HepG2 (cell line): ENCODE measurements at regions not wholly inside any gene's neighbourhood (a gene's known extent, or its start where the extent isn't known, plus 50 kb on each side); places are given as distances from the start of the nearest gene placed in this dataset.

Experiments used
- ATAC-seq: fragments of 200-7000 bp; cut with Tn5 transposase; 3 replicates; pipeline ENCODE4 v1.9.1; 2020; ENCODE audit warnings: mild to moderate bottlenecking, moderate library complexity
- BruUV-seq: library from RNA; stranded (reverse); fragments of 400-500 nt; replicated peaks from 2 replicates; lab custom pipeline; 2021; lab: Mats Ljungman, UMichigan
- CTCF ChIA-PET: fragments of 300-600 bp; formaldehyde crosslinking; extraction: SDS; loops from one replicate; lab custom pipeline; 2021; ENCODE audit warnings: low total read pairs, inconsistent platforms, low intra/inter-chr PET ratio; lab: Yijun Ruan, JAX
- POLR2A ChIA-PET: fragments of 350-600 bp; sonication (Branson Sonifier 250); formaldehyde crosslinking; loops from one replicate; lab custom pipeline; 2020; ENCODE audit warnings: antibody characterized with exemption, inconsistent platforms; lab: Yijun Ruan, JAX
- DNase-seq: peaks from one replicate; pipeline ENCODE4 v3.0.0-alpha.2; 2015; ENCODE audit warnings: low spot score
- FAIRE-seq: peaks from 3 replicates; lab custom pipeline; 2011; peaks lifted over from hg19 to GRCh38; lab: Jason Lieb, UNC
- H2AFZ ChIP-seq: one replicate; pipeline ENCODE4 v1.6.1; 2011; ENCODE audit warnings: low read length, inconsistent platforms
- H3K27ac ChIP-seq: fragments of 300-600 bp; 3 replicates; pipeline ENCODE4 v1.8.0; 2011; ENCODE audit warnings: mixed run types, mild to moderate bottlenecking, mixed read lengths, low read length, inconsistent platforms; ENCODE audit not compliant: insufficient read depth; ENCODE audit errors: extremely low read length
- H3K27me3 ChIP-seq, 2 experiments: fragments of 200-600 bp in 1 of 2; 2 replicates in 1 of 2; 3 replicates in 1 of 2; pipeline versions ENCODE4 v1.6.0 to v1.8.0; 2011; ENCODE audit warnings: low read length in 2 of 2, mild to moderate bottlenecking in 2 of 2, moderate library complexity in 2 of 2, inconsistent platforms in 1 of 2; ENCODE audit not compliant: insufficient read depth in 2 of 2, control insufficient read depth in 1 of 2
- H3K36me3 ChIP-seq, 2 experiments: fragments of 200-600 bp in 1 of 2; replicated peaks in 1 of 2; 2 replicates in 1 of 2; 3 replicates in 1 of 2; pipeline versions ENCODE4 v1.5.1 to v1.8.0; 2011; ENCODE audit warnings: low read length in 2 of 2, inconsistent platforms in 1 of 2; ENCODE audit not compliant: insufficient read depth in 2 of 2, control insufficient read depth in 1 of 2
- H3K4me1 ChIP-seq: 2 replicates; pipeline ENCODE4 v1.5.1; 2012; ENCODE audit warnings: low read length, inconsistent platforms; ENCODE audit not compliant: insufficient read depth
- H3K4me2 ChIP-seq: 2 replicates; pipeline ENCODE4 v1.6.0; 2011; ENCODE audit warnings: low read depth, low read length, inconsistent platforms
- H3K4me3 ChIP-seq, 3 experiments: fragments of 200-600 bp in 1 of 3; sonication (generic), shearing (Covaris generic) in 1 of 3; replicated peaks in 1 of 3; 2 replicates each; pipeline ENCODE4 v1.5.1; 2011 to 2016; ENCODE audit warnings: low read length in 3 of 3, inconsistent platforms in 2 of 3, low read depth in 2 of 3, mild to moderate bottlenecking in 2 of 3, control low read depth in 1 of 3, mixed read lengths in 1 of 3; ENCODE audit not compliant: insufficient read depth in 1 of 3
- H3K79me2 ChIP-seq: one replicate; pipeline ENCODE4 v1.6.1; 2011; ENCODE audit warnings: low read length, inconsistent platforms; ENCODE audit not compliant: insufficient read depth
- H3K9ac ChIP-seq: 2 replicates; pipeline ENCODE4 v1.6.0; 2011; ENCODE audit warnings: mild to moderate bottlenecking, low read depth, low read length, inconsistent platforms; ENCODE audit not compliant: insufficient read depth
- H3K9me3 ChIP-seq: 2 replicates; pipeline ENCODE4 v1.5.1; 2012; ENCODE audit warnings: mild to moderate bottlenecking, low read length
- H4K20me1 ChIP-seq: 2 replicates; pipeline ENCODE4 v1.6.0; 2011; ENCODE audit warnings: inconsistent platforms, mild to moderate bottlenecking, low read length, moderate library complexity; ENCODE audit not compliant: insufficient read depth
- GMEB1 ChIP-seq: sonication (generic); formaldehyde crosslinking; IDR thresholded peaks from 2 replicates; pipeline ENCODE4 v1.5.1; 2020; ENCODE audit warnings: missing genetic modification reagents, mild to moderate bottlenecking, borderline replicate concordance
- MAFF ChIP-seq: IDR thresholded peaks from 2 replicates; pipeline ENCODE4 v1.6.1; 2011; ENCODE audit warnings: low read depth, low read length, improper control_type of control experiment
- RARG ChIP-seq: sonication (generic); formaldehyde crosslinking; IDR thresholded peaks from 2 replicates; pipeline ENCODE4 v1.4.0; 2020; ENCODE audit warnings: low read depth, mild to moderate bottlenecking, missing genetic modification reagents
- ZNF496 ChIP-seq: sonication (generic); formaldehyde crosslinking; IDR thresholded peaks from 2 replicates; pipeline ENCODE4 v1.8.1; 2023; ENCODE audit warnings: mild to moderate bottlenecking, moderate library complexity, missing genetic modification reagents; ENCODE audit not compliant: insufficient replicate concordance
- WGBS: methylation state at CpG from one replicate; pipeline ENCODE4 v1.1.6; 2017; ENCODE audit warnings: low lambda C conversion rate; 5-methylcytosine and 5-hydroxymethylcytosine counted together
- in situ Hi-C: cut with HindIII; loops from 2 replicates; pipeline ENCODE4 v1.10.0; 2017; ENCODE audit warnings: low pct_unique_long_range_greater_than_20kb; ENCODE audit not compliant: extremely low pct_ligation_motif_present
- intact Hi-C: fragments of 100-400 bp; cut with micrococcal nuclease; formaldehyde crosslinking; loops from one replicate; pipeline ENCODE4 v1.10.0; 2022; ENCODE audit not compliant: unreplicated experiment
- TF ChIP-seq, protein P1 (sequence below): sonication (generic); formaldehyde crosslinking; IDR thresholded peaks from 2 replicates; pipeline ENCODE4 v1.4.0; 2020; ENCODE audit warnings: missing genetic modification reagents

- TF ChIP-seq, protein P1, sequence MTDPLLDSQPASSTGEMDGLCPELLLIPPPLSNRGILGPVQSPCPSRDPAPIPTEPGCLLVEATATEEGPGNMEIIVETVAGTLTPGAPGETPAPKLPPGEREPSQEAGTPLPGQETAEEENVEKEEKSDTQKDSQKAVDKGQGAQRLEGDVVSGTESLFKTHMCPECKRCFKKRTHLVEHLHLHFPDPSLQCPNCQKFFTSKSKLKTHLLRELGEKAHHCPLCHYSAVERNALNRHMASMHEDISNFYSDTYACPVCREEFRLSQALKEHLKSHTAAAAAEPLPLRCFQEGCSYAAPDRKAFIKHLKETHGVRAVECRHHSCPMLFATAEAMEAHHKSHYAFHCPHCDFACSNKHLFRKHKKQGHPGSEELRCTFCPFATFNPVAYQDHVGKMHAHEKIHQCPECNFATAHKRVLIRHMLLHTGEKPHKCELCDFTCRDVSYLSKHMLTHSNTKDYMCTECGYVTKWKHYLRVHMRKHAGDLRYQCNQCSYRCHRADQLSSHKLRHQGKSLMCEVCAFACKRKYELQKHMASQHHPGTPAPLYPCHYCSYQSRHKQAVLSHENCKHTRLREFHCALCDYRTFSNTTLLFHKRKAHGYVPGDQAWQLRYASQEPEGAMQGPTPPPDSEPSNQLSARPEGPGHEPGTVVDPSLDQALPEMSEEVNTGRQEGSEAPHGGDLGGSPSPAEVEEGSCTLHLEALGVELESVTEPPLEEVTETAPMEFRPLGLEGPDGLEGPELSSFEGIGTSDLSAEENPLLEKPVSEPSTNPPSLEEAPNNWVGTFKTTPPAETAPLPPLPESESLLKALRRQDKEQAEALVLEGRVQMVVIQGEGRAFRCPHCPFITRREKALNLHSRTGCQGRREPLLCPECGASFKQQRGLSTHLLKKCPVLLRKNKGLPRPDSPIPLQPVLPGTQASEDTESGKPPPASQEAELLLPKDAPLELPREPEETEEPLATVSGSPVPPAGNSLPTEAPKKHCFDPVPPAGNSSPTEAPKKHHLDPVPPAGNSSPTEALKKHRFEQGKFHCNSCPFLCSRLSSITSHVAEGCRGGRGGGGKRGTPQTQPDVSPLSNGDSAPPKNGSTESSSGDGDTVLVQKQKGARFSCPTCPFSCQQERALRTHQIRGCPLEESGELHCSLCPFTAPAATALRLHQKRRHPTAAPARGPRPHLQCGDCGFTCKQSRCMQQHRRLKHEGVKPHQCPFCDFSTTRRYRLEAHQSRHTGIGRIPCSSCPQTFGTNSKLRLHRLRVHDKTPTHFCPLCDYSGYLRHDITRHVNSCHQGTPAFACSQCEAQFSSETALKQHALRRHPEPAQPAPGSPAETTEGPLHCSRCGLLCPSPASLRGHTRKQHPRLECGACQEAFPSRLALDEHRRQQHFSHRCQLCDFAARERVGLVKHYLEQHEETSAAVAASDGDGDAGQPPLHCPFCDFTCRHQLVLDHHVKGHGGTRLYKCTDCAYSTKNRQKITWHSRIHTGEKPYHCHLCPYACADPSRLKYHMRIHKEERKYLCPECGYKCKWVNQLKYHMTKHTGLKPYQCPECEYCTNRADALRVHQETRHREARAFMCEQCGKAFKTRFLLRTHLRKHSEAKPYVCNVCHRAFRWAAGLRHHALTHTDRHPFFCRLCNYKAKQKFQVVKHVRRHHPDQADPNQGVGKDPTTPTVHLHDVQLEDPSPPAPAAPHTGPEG (CRISPR knock-in tag): no peak
- TF ChIP-seq ZNF496 (CRISPR knock-in tag) (no peak), RARG (CRISPR knock-in tag) (no peak), MAFF (no peak)
These were observed 93.9 kb upstream of the MEF2C start (continued) for GRCh38 chr5:88976914-88977313.

DNA sequence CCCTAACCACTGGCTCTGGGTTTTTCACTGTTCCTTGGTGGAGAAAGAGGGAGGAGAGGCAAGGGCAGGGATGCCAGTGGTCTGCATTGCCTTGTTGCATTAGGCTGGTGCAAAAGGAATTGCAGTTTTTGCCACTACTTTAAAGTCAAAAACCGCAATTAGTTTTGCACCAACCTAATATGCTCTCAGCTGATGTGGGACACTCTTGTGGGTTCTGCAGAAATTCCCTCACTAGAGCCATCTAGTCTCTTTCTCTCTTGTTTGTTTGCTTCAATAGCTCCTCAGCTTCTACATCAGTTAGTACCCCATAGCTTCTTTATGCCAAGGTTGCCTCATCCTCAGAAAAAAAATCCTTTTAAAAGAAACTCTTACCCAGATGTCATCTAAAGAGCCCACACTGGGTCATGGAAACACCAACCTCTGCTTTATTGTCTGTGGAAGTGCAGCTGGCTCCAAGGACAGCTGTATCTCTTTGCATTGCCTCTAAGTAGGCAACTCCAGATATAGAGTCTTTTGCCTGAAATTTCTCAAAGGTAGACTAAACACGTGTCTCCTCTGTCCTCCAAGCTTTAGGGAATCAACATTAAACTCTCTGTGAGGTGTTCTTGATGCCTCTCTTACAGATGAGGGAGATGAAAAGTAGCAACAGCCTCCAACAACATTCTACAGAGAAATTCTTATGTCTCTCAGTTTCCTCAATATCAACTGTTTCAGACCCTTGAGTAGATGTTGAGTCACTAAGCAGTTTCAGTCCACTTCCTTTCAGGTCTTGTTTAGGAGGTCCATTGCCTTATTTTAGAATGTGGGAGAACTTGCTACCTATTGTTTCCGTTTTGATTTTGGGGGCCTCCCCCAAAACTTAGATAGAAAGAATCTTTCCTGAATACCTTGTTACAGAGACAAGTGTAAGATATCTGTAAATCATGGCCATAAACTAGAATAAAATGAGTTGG lies 84.9 kb upstream of the MEF2C start:
- no peak overlapping the region for H3K27ac ChIP-seq
- in situ Hi-C loops (no loop called here), intact Hi-C loops (no loop called here)
- H3K79me2 ChIP-seq: no peaks in the 10 kb centered on the region
- no peaks in the 10 kb centered on the region for H4K20me1 ChIP-seq
- FAIRE-seq (no peak), ATAC-seq (no peak), DNase-seq (no peak)
- WGBS: 0% methylated on average over 3 of the region's 3 CpGs
- no peak overlapping the region for H3K4me2 ChIP-seq
- H3K4me1 ChIP-seq: peaks cover 13% of the 10 kb centered on the region
- H3K9ac ChIP-seq: no peak overlapping the region
- no TSS peak for BruUV-seq
- ChIA-PET POLR2A (no interaction called here), CTCF (no interaction called here)
- no peaks in the 10 kb centered on the region for H3K9me3 ChIP-seq
- H3K36me3 ChIP-seq: no peaks in the 10 kb centered on the region
- H3K27me3 ChIP-seq: no peaks in the 10 kb centered on the region; a peak in 1 of 5 replicates
- no peak overlapping the region for H3K4me3 ChIP-seq
- H2AFZ ChIP-seq: no peak overlapping the region
- no peak for TF ChIP-seq GMEB1
